C4-2B (cell line): ENCODE measurements at regions not wholly inside any gene's neighbourhood (a gene's known extent, or its start where the extent isn't known, plus 50 kb on each side); places are given as distances from the start of the nearest gene placed in this dataset.

Source experiments
- H3K27ac ChIP-seq: fragments of 450-650 bp; 2 replicates; pipeline ENCODE4 v1.5.1; 2017
- CTCF ChIP-seq: fragments of 450-650 bp; conservative IDR thresholded peaks from 2 replicates; pipeline ENCODE4 v1.5.1; 2017; ENCODE audit warnings: mild to moderate bottlenecking
- ZFX ChIP-seq: fragments of 450-650 bp; IDR thresholded peaks from 2 replicates; pipeline ENCODE4 v1.6.1; 2017

- TF ChIP-seq ZFX (no peak), CTCF (no peak)
- no peak overlapping the region for H3K27ac ChIP-seq
Measured at GRCh38 chr21:35909456-35910223, 150.7 kb downstream of the SETD4 start.

- TF ChIP-seq ZFX (no peak), CTCF (no peak)
- H3K27ac ChIP-seq, result no peak overlapping the region
Measured at GRCh38 chr21:35908311-35909078, 151.8 kb downstream of the SETD4 start.

- no peak overlapping the region for H3K27ac ChIP-seq
- TF ChIP-seq CTCF, result no peak
- TF ChIP-seq ZFX, result no peak
Measured at GRCh38 chr21:35906586-35906985, 153.7 kb downstream of the SETD4 start.

GRCh38 chr21:35905963-35906345 is 154.4 kb downstream of the SETD4 start:
- H3K27ac ChIP-seq, result no peak overlapping the region
- TF ChIP-seq ZFX (no peak), CTCF (no peak)

- no peak overlapping the region for H3K27ac ChIP-seq
- no peak for TF ChIP-seq CTCF
Measured at GRCh38 chr21:35905096-35905962, 155.0 kb downstream of the SETD4 start.

GRCh38 chr21:35900539-35900938 is 159.8 kb downstream of the SETD4 start:
- TF ChIP-seq CTCF (no peak), ZFX (no peak)
- no peak overlapping the region for H3K27ac ChIP-seq
